GM12874 (cell line): ENCODE measurements at regions not wholly inside any gene's neighbourhood (a gene's known extent, or its start where the extent isn't known, plus 50 kb on each side); places are given as distances from the start of the nearest gene placed in this dataset.

Experiments
- TF ChIP-seq, protein P1 (sequence below): IDR thresholded peaks from 2 replicates; pipeline ENCODE4 v1.5.1; 2011; ENCODE audit warnings: low read depth, mild to moderate bottlenecking, control low read depth, low read length, moderate library complexity; ENCODE audit not compliant: insufficient read depth

GRCh38 chr20:55614220-55614757, 391.0 kb downstream of the CBLN4 start:
- TF ChIP-seq, protein P1, sequence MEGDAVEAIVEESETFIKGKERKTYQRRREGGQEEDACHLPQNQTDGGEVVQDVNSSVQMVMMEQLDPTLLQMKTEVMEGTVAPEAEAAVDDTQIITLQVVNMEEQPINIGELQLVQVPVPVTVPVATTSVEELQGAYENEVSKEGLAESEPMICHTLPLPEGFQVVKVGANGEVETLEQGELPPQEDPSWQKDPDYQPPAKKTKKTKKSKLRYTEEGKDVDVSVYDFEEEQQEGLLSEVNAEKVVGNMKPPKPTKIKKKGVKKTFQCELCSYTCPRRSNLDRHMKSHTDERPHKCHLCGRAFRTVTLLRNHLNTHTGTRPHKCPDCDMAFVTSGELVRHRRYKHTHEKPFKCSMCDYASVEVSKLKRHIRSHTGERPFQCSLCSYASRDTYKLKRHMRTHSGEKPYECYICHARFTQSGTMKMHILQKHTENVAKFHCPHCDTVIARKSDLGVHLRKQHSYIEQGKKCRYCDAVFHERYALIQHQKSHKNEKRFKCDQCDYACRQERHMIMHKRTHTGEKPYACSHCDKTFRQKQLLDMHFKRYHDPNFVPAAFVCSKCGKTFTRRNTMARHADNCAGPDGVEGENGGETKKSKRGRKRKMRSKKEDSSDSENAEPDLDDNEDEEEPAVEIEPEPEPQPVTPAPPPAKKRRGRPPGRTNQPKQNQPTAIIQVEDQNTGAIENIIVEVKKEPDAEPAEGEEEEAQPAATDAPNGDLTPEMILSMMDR, result no peak

DNA sequence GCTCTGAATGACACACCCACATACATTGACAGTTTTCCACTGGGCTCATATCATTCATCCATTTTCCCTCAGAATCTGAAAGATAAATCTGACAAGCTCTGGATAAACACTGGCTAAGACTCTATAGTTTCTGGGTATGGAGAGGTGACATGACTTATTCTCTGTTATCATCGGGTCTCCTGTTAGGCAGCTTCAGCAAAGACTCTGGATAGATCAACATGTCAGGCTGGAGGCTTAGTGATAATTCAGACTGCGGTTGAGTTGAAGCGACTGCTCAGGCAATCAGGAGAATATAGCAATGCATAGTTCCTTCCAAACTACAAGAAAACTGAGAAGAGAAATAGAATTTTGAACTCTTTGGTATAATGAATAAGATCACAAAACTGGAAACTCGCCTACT, 394.6 kb downstream of the CBLN4 start:
- TF ChIP-seq, protein P1, result no peak

DNA sequence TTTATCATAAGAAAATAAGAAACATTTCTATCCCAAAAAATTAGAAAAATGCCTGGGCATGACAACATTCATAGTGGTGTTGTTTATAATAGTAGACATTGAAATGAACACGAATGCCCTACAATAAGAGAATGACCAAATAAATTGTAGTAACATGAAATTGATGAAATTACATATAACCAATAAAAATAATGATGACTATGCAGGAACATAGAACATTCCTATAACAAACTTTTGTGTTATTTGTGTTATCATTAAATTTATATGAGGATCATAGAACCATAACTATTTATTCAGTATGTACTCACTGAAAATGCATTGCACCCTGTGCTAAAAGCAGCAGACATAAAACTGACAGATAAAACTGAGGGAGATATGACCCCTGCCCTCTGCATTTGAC, 399.7 kb downstream of the CBLN4 start:
- TF ChIP-seq, protein P1, result no peak

DNA sequence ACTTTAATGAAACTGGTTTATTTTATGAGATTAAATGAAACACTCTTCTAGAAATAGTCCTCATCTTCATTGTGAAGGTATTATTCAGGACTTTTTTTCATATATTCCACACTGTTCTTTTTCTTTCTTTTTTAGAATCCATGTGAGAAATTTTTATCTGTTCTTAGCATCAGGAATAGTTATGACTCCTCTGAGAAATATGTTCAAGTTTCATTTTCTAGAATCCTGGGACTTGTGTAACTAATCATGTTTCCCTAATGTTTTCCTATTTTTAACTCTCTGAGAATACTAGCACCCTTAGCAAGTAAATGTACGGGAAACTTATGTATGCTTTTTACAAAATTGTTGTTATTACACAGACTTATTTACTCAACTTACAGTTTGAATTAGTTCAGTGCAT, 407.8 kb downstream of the CBLN4 start:
- TF ChIP-seq, protein P1, result no peak

DNA sequence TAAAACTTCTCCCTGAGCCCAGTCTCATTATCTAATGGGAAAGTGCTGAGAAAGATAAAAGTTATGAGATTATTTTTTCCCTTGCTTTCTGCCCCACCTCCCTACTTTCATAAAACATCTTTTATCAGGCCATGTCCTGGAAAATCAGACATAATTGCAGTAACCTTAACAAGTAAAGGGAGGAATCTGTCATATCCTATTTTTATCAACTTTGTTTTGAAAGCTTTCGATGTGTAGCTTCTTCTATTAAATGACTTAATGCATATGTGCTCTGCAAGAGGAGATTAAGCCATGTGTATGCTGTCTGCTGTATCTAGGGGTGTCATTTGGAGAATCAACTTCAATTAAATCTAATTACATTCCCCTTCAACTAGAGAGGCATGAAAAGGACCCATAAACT, 408.9 kb downstream of the CBLN4 start:
- TF ChIP-seq, protein P1, result no peak

DNA sequence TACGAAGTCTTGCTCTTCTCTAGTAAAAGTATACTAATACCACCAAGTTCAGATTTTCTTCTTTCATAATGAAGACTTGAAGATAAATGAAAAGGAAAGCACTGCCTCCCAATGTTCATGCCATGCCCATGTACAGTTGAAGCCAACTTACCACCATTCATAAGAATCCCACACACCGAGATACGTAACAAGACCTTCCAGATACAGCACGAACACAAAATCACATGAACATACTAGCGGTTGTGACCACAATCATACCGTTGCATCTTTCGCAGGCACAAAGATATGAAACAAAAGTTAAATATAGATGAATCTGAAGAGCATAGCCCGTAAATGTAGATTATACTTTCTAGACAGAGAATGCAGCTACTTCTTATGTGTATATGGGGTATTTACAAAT, 412.5 kb downstream of the CBLN4 start:
- TF ChIP-seq, protein P1, result no peak

- TF ChIP-seq, protein P1, result no peak
These were observed 418.7 kb downstream of the CBLN4 start for GRCh38 chr20:55586610-55587009.
